ENCODE measurements at regions not wholly inside any gene's neighbourhood (a gene's known extent, or its start where the extent isn't known, plus 50 kb on each side); places are given as distances from the start of the nearest gene placed in this dataset.

DNA sequence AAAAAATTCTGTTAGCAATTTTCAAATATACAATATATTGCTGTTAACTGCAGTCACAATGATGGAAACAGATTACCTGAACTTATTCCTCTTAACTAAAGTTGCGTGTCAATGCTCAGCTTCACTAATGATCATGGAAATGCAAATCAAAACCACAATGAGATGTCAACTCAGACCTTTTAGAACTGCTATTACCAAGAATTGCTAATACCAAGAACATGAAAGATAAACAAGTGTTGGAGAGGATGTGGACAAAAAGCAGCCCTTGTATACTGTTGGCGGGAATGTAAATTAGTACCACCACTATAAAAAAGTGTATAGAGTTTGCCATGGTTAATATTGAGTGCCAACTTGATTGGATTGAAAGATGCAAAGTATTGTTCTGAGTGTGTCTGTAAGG is 1409.7 kb upstream of the CDH18 start:
- Histone ChIP-seq H3K27ac (ENCODE audit: insufficient read depth, low read depth, low read length) (no peak overlapping the region), H2AFZ (ENCODE audit: low read depth, low read length) (no peak overlapping the region), H3K9ac (replicated peaks; ENCODE audit: extremely low read depth, insufficient read depth, low read length) (no peak overlapping the region), H3K79me2 (ENCODE audit: control insufficient read depth, insufficient read depth, low read length) (no peaks in the 10 kb centered on the region), H4K20me1 (replicated peaks; ENCODE audit: control insufficient read depth, extremely low read depth, insufficient read depth, low read length) (no peaks in the 10 kb centered on the region), H3K4me1 (ENCODE audit: control insufficient read depth, extremely low read depth, insufficient read depth, low read length) (no peaks in the 10 kb centered on the region), H3K9me1 (replicated peaks; ENCODE audit: control insufficient read depth, extremely low read depth, insufficient read depth, low read length) (no peaks in the 10 kb centered on the region), H3K36me3 (ENCODE audit: control insufficient read depth in 2 of 2, extremely low read depth in 1 of 2, insufficient read depth in 2 of 2, low read length in 2 of 2) (no peaks in the 10 kb centered on the region), H3K9me3 (replicated peaks; ENCODE audit: control insufficient read depth, insufficient read depth, low read length) (no peaks in the 10 kb centered on the region), H3K4me3 (replicated peaks in 1 of 3; ENCODE audit: insufficient read depth in 1 of 3, low read depth in 1 of 3, low read length in 3 of 3) (no peak overlapping the region), H3K4me2 (ENCODE audit: insufficient read depth, low read length) (no peak overlapping the region), H3K27me3 (ENCODE audit: control insufficient read depth in 2 of 2, insufficient read depth in 2 of 2, low read length in 2 of 2) (no peaks in the 10 kb centered on the region)
- ChIA-PET CTCF (interaction anchor here (1.2 kb wide), 1 partner anchor 22 kb away, joined by 3 read pairs; no protein-coding TSS in a partner anchor), POLR2A (no interaction called here)
- no TSS peak for BruUV-seq (replicated peaks)
- intact Hi-C loops (cut with micrococcal nuclease): no loop called here
- no peak for TF ChIP-seq MAX (IDR thresholded peaks at IDR 0.05; ENCODE audit: insufficient read depth, insufficient read length)
- TF ChIP-seq POLR2AphosphoS5 (IDR thresholded peaks at IDR 0.05; ENCODE audit: insufficient read depth, low read depth, low read length): no peak
- TF ChIP-seq GATA2 (IDR thresholded peaks at IDR 0.05; ENCODE audit: insufficient read depth, insufficient read length, low read depth, low read length): no peak
- TF ChIP-seq JUN (IDR thresholded peaks at IDR 0.05; ENCODE audit: borderline replicate concordance, insufficient read depth, insufficient read length, low read depth): no peak
- TF ChIP-seq CTCF (IDR thresholded peaks at IDR 0.05; ENCODE audit: extremely low read depth in 1 of 2, insufficient read depth in 1 of 2, low read depth in 1 of 2, low read length in 2 of 2): no peak
- TF ChIP-seq MYC (IDR thresholded peaks at IDR 0.05; ENCODE audit: low read depth, low read length): no peak
- no peak for TF ChIP-seq FOS (IDR thresholded peaks at IDR 0.05; ENCODE audit: borderline replicate concordance, insufficient read depth, low read length)
- no peak for TF ChIP-seq POLR2A (IDR thresholded peaks at IDR 0.05; ENCODE audit: low read depth, low read length)
- TF ChIP-seq EZH2 (IDR thresholded peaks at IDR 0.05; ENCODE audit: borderline replicate concordance, low read depth, low read length, severe bottlenecking): no peak
- FAIRE-seq: no peak
- dilution Hi-C loops (cut with MboI; ENCODE audit: extremely low pct_ligation_motif_present, low sequenced_read_pairs): no loop called here
- no peak for DNase-seq (ENCODE audit: low read depth, low spot score)

All from endothelial cell of umbilical vein (primary cell).